Sigmoid colon (tissue), 6 donors: ENCODE measurements at regions not wholly inside any gene's neighbourhood (a gene's known extent, or its start where the extent isn't known, plus 50 kb on each side); places are given as distances from the start of the nearest gene placed in this dataset.

Source experiments
- DNase-seq: peaks from one replicate; pipeline ENCODE4 v3.0.0-alpha.2; 2019
- H3K27ac ChIP-seq, 4 donors: fragments of 200-600 bp; sonication (generic); one replicate each; pipeline ENCODE4 v1.5.1; 2016 to 2019; ENCODE audit warnings: mild to moderate bottlenecking in 1 of 4
- H3K27me3 ChIP-seq, 3 donors: fragments of 200-600 bp; sonication (generic); one replicate each; pipeline ENCODE4 v1.5.1; 2019; ENCODE audit warnings: mild to moderate bottlenecking in 1 of 3
- H3K36me3 ChIP-seq, 4 donors: fragments of 200-600 bp; sonication (generic); one replicate each; pipeline ENCODE4 v1.5.1; 2016 to 2019
- H3K4me1 ChIP-seq, 4 donors: fragments of 200-600 bp; sonication (generic); one replicate each; pipeline ENCODE4 v1.5.1; 2017 to 2019
- H3K4me3 ChIP-seq, 4 donors: fragments of 200-600 bp; sonication (generic); one replicate each; pipeline ENCODE4 v1.5.1; 2017 to 2019; ENCODE audit warnings: mild to moderate bottlenecking in 2 of 4, moderate library complexity in 1 of 4
- H3K9me3 ChIP-seq, 4 donors: fragments of 200-600 bp in 3 of 4; sonication (generic) in 3 of 4; one replicate each; pipeline versions ENCODE4 v1.5.1 to v1.6.1; 2013 to 2019
- CTCF ChIP-seq, 4 experiments: fragments of 450-650 bp in 3 of 4; fragments of 200-600 bp in 1 of 4; IDR thresholded peaks; one replicate each; pipeline ENCODE4 v1.5.1; 2016 to 2019; ENCODE audit warnings: antibody characterized with exemption in 4 of 4, mild to moderate bottlenecking in 3 of 4, moderate library complexity in 2 of 4
- EP300 ChIP-seq, 4 donors: sonication (generic); formaldehyde crosslinking; IDR thresholded peaks; one replicate each; pipeline ENCODE4 v1.6.1; 2017; ENCODE audit warnings: antibody characterized with exemption in 4 of 4
- POLR2A ChIP-seq, 2 donors: fragments of 450-650 bp; IDR thresholded peaks; one replicate each; pipeline ENCODE4 v1.6.1; 2016; ENCODE audit warnings: antibody characterized with exemption in 2 of 2, mild to moderate bottlenecking in 2 of 2, moderate library complexity in 2 of 2
- POLR2AphosphoS5 ChIP-seq, 4 donors: sonication (generic); formaldehyde crosslinking; IDR thresholded peaks; one replicate each; pipeline ENCODE4 v1.6.1; 2017; ENCODE audit warnings: antibody characterized with exemption in 4 of 4
- WGBS, 2 donors: extraction: QIAGEN DNeasy Blood & Tissue Kit; methylation state at CpG; one replicate each; pipeline ENCODE4 v1.1.7; 2013; 5-methylcytosine and 5-hydroxymethylcytosine counted together
- intact Hi-C: fragments of 100-400 bp; cut with DNase I; formaldehyde crosslinking; loops from one replicate; pipeline ENCODE4 v1.15.1; 2023
- donor health status: healthy with polysubstance abuse.
- donor health status: healthy.

- DNase-seq: no peak
- no peaks in the 10 kb centered on the region for H3K36me3 ChIP-seq
- no peaks in the 10 kb centered on the region for H3K9me3 ChIP-seq
- no peak for TF ChIP-seq EP300 (IDR thresholded peaks at IDR 0.05)
- no peak for TF ChIP-seq POLR2A (IDR thresholded peaks at IDR 0.05)
- TF ChIP-seq POLR2AphosphoS5 (IDR thresholded peaks at IDR 0.05): no peak
- no peak for TF ChIP-seq CTCF (IDR thresholded peaks at IDR 0.05)
- intact Hi-C loops: no loop called here
- no peak overlapping the region for H3K27ac ChIP-seq
- H3K4me3 ChIP-seq: no peak overlapping the region
- H3K4me1 ChIP-seq: no peaks in the 10 kb centered on the region
- no peaks in the 10 kb centered on the region for H3K27me3 ChIP-seq
Measured at GRCh38 chr1:88186911-88187310, 497.2 kb upstream of the PKN2 start.

GRCh38 chr1:88188038-88188437 lies 496.0 kb upstream of the PKN2 start:
- no peak for DNase-seq
- H3K27me3 ChIP-seq: no peaks in the 10 kb centered on the region
- no peaks in the 10 kb centered on the region for H3K4me1 ChIP-seq
- no peak overlapping the region for H3K4me3 ChIP-seq
- no peaks in the 10 kb centered on the region for H3K36me3 ChIP-seq
- intact Hi-C loops: no loop called here
- TF ChIP-seq CTCF (IDR thresholded peaks at IDR 0.05): no peak
- no peak for TF ChIP-seq EP300 (IDR thresholded peaks at IDR 0.05)
- TF ChIP-seq POLR2A (IDR thresholded peaks at IDR 0.05): no peak
- TF ChIP-seq POLR2AphosphoS5 (IDR thresholded peaks at IDR 0.05): no peak
- H3K9me3 ChIP-seq: no peaks in the 10 kb centered on the region
- no peak overlapping the region for H3K27ac ChIP-seq

GRCh38 chr1:88189525-88189924 lies 494.5 kb upstream of the PKN2 start:
- 48 to 74% methylated on average over 2 of the region's 2 CpGs for WGBS, 2 donors
- Histone ChIP-seq H3K36me3 (no peaks in the 10 kb centered on the region), H3K4me3 (no peak overlapping the region), H3K9me3 (no peaks in the 10 kb centered on the region), H3K4me1 (no peaks in the 10 kb centered on the region), H3K27ac (no peak overlapping the region), H3K27me3 (no peaks in the 10 kb centered on the region)
- no peak for DNase-seq
- no peak for TF ChIP-seq EP300 (IDR thresholded peaks at IDR 0.05)
- no peak for TF ChIP-seq CTCF (IDR thresholded peaks at IDR 0.05)
- TF ChIP-seq POLR2AphosphoS5 (IDR thresholded peaks at IDR 0.05): no peak
- TF ChIP-seq POLR2A (IDR thresholded peaks at IDR 0.05): no peak
- intact Hi-C loops: no loop called here

GRCh38 chr1:88191917-88192316 lies 492.2 kb upstream of the PKN2 start:
- no peak for TF ChIP-seq EP300 (IDR thresholded peaks at IDR 0.05)
- no peak for TF ChIP-seq POLR2AphosphoS5 (IDR thresholded peaks at IDR 0.05)
- no peak for TF ChIP-seq CTCF (IDR thresholded peaks at IDR 0.05)
- TF ChIP-seq POLR2A (IDR thresholded peaks at IDR 0.05): no peak
- Histone ChIP-seq H3K4me1 (no peaks in the 10 kb centered on the region), H3K9me3 (no peaks in the 10 kb centered on the region), H3K36me3 (no peaks in the 10 kb centered on the region), H3K4me3 (no peak overlapping the region), H3K27ac (no peak overlapping the region), H3K27me3 (no peaks in the 10 kb centered on the region)
- intact Hi-C loops: no loop called here
- WGBS, 2 donors: 70 to 91% methylated on average over 2 of the region's 2 CpGs
- no peak for DNase-seq

GRCh38 chr1:88194542-88194941 lies 489.5 kb upstream of the PKN2 start:
- WGBS, 2 donors: 10 to 71% methylated on average over 1 of the region's 1 CpG
- Histone ChIP-seq H3K9me3 (no peaks in the 10 kb centered on the region), H3K27me3 (no peaks in the 10 kb centered on the region), H3K27ac (no peak overlapping the region), H3K36me3 (no peaks in the 10 kb centered on the region), H3K4me3 (no peak overlapping the region), H3K4me1 (no peaks in the 10 kb centered on the region)
- no peak for TF ChIP-seq EP300 (IDR thresholded peaks at IDR 0.05)
- DNase-seq: no peak
- intact Hi-C loops: no loop called here
